GM23338 (cell line): ENCODE measurements at regions not wholly inside any gene's neighbourhood (a gene's known extent, or its start where the extent isn't known, plus 50 kb on each side); places are given as distances from the start of the nearest gene placed in this dataset.

Experiments
- ATAC-seq: fragments of 200-7000 bp; cut with Tn5 transposase; 3 replicates; pipeline ENCODE4 v1.9.1; 2020
- DNase-seq: peaks from one replicate; pipeline ENCODE4 v3.0.0-alpha.2; 2015; ENCODE audit warnings: low spot score
- H2AFZ ChIP-seq: fragments of 200-600 bp; sonication (generic); 2 replicates; pipeline ENCODE4 v1.8.0; 2016; ENCODE audit warnings: antibody characterized with exemption, mild to moderate bottlenecking, moderate library complexity
- H3F3A ChIP-seq: fragments of 200-600 bp; sonication (generic); replicated peaks from 2 replicates; pipeline ENCODE4 v1.8.0; 2017; ENCODE audit warnings: antibody characterized with exemption, mixed run types, low read depth
- H3K27ac ChIP-seq: fragments of 200-600 bp; sonication (generic); 2 replicates; pipeline ENCODE4 v1.6.1; 2016; ENCODE audit warnings: low read depth
- H3K27me3 ChIP-seq: fragments of 200-600 bp; sonication (generic); 2 replicates; pipeline ENCODE4 v1.8.0; 2016; ENCODE audit warnings: mild to moderate bottlenecking, mixed run types, moderate library complexity; ENCODE audit not compliant: insufficient read depth
- H3K36me3 ChIP-seq: fragments of 200-600 bp; sonication (generic); 2 replicates; pipeline ENCODE4 v1.8.0; 2016; ENCODE audit warnings: mild to moderate bottlenecking; ENCODE audit not compliant: insufficient read depth
- H3K4me1 ChIP-seq: fragments of 200-600 bp; sonication (generic); 2 replicates; pipeline ENCODE4 v1.8.0; 2016; ENCODE audit warnings: mild to moderate bottlenecking, moderate library complexity; ENCODE audit not compliant: insufficient read depth
- H3K4me2 ChIP-seq: fragments of 200-600 bp; sonication (generic); 2 replicates; pipeline ENCODE4 v1.7.1; 2017; ENCODE audit warnings: mixed run types
- H3K4me3 ChIP-seq: fragments of 200-600 bp; sonication (generic); 2 replicates; pipeline ENCODE4 v1.6.1; 2016; ENCODE audit warnings: mixed run types
- H3K79me2 ChIP-seq: fragments of 200-600 bp; sonication (generic); replicated peaks from 2 replicates; pipeline ENCODE4 v1.8.0; 2017; ENCODE audit warnings: mild to moderate bottlenecking; ENCODE audit not compliant: insufficient read depth
- H3K9me2 ChIP-seq: fragments of 200-600 bp; sonication (generic); 2 replicates; pipeline ENCODE4 v1.8.0; 2017; ENCODE audit not compliant: insufficient read depth
- H4K20me1 ChIP-seq: fragments of 200-600 bp; sonication (generic); replicated peaks from 2 replicates; pipeline ENCODE4 v1.8.0; 2017; ENCODE audit warnings: mild to moderate bottlenecking; ENCODE audit not compliant: insufficient read depth
- H3K27ac Mint-ChIP-seq: 2 replicates; pipeline ENCODE4 v1.8.0; 2020; ENCODE audit warnings: inconsistent platforms, mild to moderate bottlenecking, moderate library complexity, mixed read lengths
- H3K27me3 Mint-ChIP-seq: 3 replicates; pipeline ENCODE4 v1.8.0; 2022; ENCODE audit warnings: low read depth, mild to moderate bottlenecking, moderate library complexity, mixed read lengths, inconsistent platforms; ENCODE audit not compliant: insufficient read depth, poor library complexity
- H3K36me3 Mint-ChIP-seq: 3 replicates; pipeline ENCODE4 v1.8.0; 2021; ENCODE audit warnings: low read depth, mild to moderate bottlenecking, inconsistent platforms, moderate library complexity, mixed read lengths
- H3K4me1 Mint-ChIP-seq: 3 replicates; pipeline ENCODE4 v1.8.0; 2020; ENCODE audit warnings: mild to moderate bottlenecking, inconsistent platforms, mixed read lengths
- H3K4me3 Mint-ChIP-seq: 3 replicates; pipeline ENCODE4 v1.8.0; 2021; ENCODE audit warnings: moderate library complexity, mild to moderate bottlenecking, inconsistent platforms, mixed read lengths
- H3K9me3 Mint-ChIP-seq: 3 replicates; pipeline ENCODE4 v1.8.0; 2020; ENCODE audit warnings: moderate library complexity, mild to moderate bottlenecking, inconsistent platforms, mixed read lengths
- CREB1 ChIP-seq: fragments of 250-450 bp; sonication (Bioruptor Pico); IDR thresholded peaks from 2 replicates; pipeline ENCODE4 v1.5.0; 2020; ENCODE audit warnings: low read depth, mild to moderate bottlenecking, moderate library complexity
- EZH2 ChIP-seq: fragments of 200-600 bp; sonication (generic); IDR thresholded peaks from one replicate; pipeline ENCODE4 v1.8.0; 2017; ENCODE audit warnings: antibody characterized with exemption, mild to moderate bottlenecking, low read depth; ENCODE audit not compliant: unreplicated experiment
- EZH2phosphoT487 ChIP-seq: fragments of 200-600 bp; sonication (generic); IDR thresholded peaks from one replicate; pipeline ENCODE4 v1.8.1; 2018; ENCODE audit warnings: antibody characterized with exemption; ENCODE audit not compliant: unreplicated experiment
- JUNB ChIP-seq: IDR thresholded peaks from one replicate; pipeline ENCODE4 v1.6.1; 2016; ENCODE audit warnings: antibody characterized with exemption; ENCODE audit not compliant: unreplicated experiment
- NANOG ChIP-seq: IDR thresholded peaks from 2 replicates; pipeline ENCODE4 v1.6.1; 2016; ENCODE audit warnings: antibody characterized with exemption, borderline replicate concordance
- POLR2AphosphoS5 ChIP-seq: IDR thresholded peaks from 2 replicates; pipeline ENCODE4 v1.6.1; 2016; ENCODE audit warnings: antibody characterized with exemption, low read depth
- STAT1 ChIP-seq: IDR thresholded peaks from one replicate; pipeline ENCODE4 v1.6.1; 2016; ENCODE audit warnings: antibody characterized with exemption; ENCODE audit not compliant: unreplicated experiment
- ZNF114 ChIP-seq: fragments of 250-450 bp; sonication (Bioruptor Pico); IDR thresholded peaks from 2 replicates; pipeline ENCODE4 v1.5.0; 2020; ENCODE audit warnings: mild to moderate bottlenecking, moderate library complexity
- ZNF331 ChIP-seq: fragments of 250-450 bp; sonication (Bioruptor Pico); IDR thresholded peaks from 2 replicates; pipeline ENCODE4 v1.5.0; 2020; ENCODE audit warnings: low read depth, mild to moderate bottlenecking, moderate library complexity
- TF ChIP-seq, protein P1 (sequence below): IDR thresholded peaks from one replicate; pipeline ENCODE4 v1.6.1; 2018; ENCODE audit warnings: antibody characterized with exemption; ENCODE audit not compliant: unreplicated experiment
- TF ChIP-seq, protein P2 (sequence below), 2 experiments: fragments of 200-600 bp in 1 of 2; sonication (generic) in 1 of 2; conservative IDR thresholded peaks; 2 replicates each; pipeline versions ENCODE4 v1.5.1 to v1.6.1; 2016 to 2017; ENCODE audit warnings: antibody characterized with exemption in 2 of 2, low read depth in 2 of 2, mild to moderate bottlenecking in 2 of 2, moderate library complexity in 1 of 2
- TF ChIP-seq, protein P3 (sequence below): fragments of 250-450 bp; sonication (Bioruptor Pico); IDR thresholded peaks from 2 replicates; pipeline ENCODE4 v1.5.0; 2020; ENCODE audit warnings: mild to moderate bottlenecking, moderate library complexity
- TF ChIP-seq, protein P4 (sequence below): IDR thresholded peaks from 2 replicates; pipeline ENCODE4 v1.6.1; 2016; ENCODE audit warnings: antibody characterized with exemption

DNA sequence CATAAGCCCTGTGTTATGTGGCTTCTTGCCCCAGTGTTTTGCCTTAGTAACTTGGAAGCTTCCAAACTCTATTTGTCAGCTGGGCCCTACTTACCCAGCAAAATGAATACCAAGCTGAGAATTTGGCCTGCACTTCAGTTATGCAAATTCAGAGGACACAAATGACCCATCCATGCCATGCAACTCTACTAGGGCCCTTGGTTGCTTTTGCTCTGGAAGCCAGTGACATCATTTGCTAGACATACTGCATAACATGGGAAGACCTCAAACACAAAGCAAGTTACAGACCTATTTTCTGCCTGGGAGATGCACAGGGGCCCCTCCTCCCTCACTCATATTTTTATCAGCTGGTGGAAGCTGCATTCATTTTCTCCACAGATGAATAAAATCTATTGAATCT lies 90.2 kb upstream of the PPM1H start:
- no peak overlapping the region for H3K27ac Mint-ChIP-seq
- no peaks in the 10 kb centered on the region for H3K27me3 Mint-ChIP-seq
- DNase-seq (no peak), ATAC-seq (no peak)
- no peaks in the 10 kb centered on the region for H3K79me2 ChIP-seq
- H3K36me3 ChIP-seq, result no peaks in the 10 kb centered on the region
- H3K36me3 Mint-ChIP-seq, result no peaks in the 10 kb centered on the region; the same call in 2 of the 3 replicates
- peaks cover 50% of the 10 kb centered on the region for H3K4me1 ChIP-seq
- H3K4me1 Mint-ChIP-seq, result peaks cover 54% of the 10 kb centered on the region
- TF ChIP-seq STAT1 (no peak), EZH2phosphoT487 (no peak), JUNB (no peak), POLR2AphosphoS5 (no peak), NANOG (no peak), ZNF114 (CRISPR knock-in tag) (no peak), ZNF331 (CRISPR knock-in tag) (no peak), EZH2 (no peak), CREB1 (CRISPR knock-in tag) (no peak)
- TF ChIP-seq, protein P1, sequence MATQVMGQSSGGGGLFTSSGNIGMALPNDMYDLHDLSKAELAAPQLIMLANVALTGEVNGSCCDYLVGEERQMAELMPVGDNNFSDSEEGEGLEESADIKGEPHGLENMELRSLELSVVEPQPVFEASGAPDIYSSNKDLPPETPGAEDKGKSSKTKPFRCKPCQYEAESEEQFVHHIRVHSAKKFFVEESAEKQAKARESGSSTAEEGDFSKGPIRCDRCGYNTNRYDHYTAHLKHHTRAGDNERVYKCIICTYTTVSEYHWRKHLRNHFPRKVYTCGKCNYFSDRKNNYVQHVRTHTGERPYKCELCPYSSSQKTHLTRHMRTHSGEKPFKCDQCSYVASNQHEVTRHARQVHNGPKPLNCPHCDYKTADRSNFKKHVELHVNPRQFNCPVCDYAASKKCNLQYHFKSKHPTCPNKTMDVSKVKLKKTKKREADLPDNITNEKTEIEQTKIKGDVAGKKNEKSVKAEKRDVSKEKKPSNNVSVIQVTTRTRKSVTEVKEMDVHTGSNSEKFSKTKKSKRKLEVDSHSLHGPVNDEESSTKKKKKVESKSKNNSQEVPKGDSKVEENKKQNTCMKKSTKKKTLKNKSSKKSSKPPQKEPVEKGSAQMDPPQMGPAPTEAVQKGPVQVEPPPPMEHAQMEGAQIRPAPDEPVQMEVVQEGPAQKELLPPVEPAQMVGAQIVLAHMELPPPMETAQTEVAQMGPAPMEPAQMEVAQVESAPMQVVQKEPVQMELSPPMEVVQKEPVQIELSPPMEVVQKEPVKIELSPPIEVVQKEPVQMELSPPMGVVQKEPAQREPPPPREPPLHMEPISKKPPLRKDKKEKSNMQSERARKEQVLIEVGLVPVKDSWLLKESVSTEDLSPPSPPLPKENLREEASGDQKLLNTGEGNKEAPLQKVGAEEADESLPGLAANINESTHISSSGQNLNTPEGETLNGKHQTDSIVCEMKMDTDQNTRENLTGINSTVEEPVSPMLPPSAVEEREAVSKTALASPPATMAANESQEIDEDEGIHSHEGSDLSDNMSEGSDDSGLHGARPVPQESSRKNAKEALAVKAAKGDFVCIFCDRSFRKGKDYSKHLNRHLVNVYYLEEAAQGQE, result no peak
- TF ChIP-seq, protein P2, sequence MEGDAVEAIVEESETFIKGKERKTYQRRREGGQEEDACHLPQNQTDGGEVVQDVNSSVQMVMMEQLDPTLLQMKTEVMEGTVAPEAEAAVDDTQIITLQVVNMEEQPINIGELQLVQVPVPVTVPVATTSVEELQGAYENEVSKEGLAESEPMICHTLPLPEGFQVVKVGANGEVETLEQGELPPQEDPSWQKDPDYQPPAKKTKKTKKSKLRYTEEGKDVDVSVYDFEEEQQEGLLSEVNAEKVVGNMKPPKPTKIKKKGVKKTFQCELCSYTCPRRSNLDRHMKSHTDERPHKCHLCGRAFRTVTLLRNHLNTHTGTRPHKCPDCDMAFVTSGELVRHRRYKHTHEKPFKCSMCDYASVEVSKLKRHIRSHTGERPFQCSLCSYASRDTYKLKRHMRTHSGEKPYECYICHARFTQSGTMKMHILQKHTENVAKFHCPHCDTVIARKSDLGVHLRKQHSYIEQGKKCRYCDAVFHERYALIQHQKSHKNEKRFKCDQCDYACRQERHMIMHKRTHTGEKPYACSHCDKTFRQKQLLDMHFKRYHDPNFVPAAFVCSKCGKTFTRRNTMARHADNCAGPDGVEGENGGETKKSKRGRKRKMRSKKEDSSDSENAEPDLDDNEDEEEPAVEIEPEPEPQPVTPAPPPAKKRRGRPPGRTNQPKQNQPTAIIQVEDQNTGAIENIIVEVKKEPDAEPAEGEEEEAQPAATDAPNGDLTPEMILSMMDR (conservative IDR thresholded peaks at IDR 0.05; ENCODE audit: low read depth in 2 of 2), result no peak
- TF ChIP-seq, protein P3, sequence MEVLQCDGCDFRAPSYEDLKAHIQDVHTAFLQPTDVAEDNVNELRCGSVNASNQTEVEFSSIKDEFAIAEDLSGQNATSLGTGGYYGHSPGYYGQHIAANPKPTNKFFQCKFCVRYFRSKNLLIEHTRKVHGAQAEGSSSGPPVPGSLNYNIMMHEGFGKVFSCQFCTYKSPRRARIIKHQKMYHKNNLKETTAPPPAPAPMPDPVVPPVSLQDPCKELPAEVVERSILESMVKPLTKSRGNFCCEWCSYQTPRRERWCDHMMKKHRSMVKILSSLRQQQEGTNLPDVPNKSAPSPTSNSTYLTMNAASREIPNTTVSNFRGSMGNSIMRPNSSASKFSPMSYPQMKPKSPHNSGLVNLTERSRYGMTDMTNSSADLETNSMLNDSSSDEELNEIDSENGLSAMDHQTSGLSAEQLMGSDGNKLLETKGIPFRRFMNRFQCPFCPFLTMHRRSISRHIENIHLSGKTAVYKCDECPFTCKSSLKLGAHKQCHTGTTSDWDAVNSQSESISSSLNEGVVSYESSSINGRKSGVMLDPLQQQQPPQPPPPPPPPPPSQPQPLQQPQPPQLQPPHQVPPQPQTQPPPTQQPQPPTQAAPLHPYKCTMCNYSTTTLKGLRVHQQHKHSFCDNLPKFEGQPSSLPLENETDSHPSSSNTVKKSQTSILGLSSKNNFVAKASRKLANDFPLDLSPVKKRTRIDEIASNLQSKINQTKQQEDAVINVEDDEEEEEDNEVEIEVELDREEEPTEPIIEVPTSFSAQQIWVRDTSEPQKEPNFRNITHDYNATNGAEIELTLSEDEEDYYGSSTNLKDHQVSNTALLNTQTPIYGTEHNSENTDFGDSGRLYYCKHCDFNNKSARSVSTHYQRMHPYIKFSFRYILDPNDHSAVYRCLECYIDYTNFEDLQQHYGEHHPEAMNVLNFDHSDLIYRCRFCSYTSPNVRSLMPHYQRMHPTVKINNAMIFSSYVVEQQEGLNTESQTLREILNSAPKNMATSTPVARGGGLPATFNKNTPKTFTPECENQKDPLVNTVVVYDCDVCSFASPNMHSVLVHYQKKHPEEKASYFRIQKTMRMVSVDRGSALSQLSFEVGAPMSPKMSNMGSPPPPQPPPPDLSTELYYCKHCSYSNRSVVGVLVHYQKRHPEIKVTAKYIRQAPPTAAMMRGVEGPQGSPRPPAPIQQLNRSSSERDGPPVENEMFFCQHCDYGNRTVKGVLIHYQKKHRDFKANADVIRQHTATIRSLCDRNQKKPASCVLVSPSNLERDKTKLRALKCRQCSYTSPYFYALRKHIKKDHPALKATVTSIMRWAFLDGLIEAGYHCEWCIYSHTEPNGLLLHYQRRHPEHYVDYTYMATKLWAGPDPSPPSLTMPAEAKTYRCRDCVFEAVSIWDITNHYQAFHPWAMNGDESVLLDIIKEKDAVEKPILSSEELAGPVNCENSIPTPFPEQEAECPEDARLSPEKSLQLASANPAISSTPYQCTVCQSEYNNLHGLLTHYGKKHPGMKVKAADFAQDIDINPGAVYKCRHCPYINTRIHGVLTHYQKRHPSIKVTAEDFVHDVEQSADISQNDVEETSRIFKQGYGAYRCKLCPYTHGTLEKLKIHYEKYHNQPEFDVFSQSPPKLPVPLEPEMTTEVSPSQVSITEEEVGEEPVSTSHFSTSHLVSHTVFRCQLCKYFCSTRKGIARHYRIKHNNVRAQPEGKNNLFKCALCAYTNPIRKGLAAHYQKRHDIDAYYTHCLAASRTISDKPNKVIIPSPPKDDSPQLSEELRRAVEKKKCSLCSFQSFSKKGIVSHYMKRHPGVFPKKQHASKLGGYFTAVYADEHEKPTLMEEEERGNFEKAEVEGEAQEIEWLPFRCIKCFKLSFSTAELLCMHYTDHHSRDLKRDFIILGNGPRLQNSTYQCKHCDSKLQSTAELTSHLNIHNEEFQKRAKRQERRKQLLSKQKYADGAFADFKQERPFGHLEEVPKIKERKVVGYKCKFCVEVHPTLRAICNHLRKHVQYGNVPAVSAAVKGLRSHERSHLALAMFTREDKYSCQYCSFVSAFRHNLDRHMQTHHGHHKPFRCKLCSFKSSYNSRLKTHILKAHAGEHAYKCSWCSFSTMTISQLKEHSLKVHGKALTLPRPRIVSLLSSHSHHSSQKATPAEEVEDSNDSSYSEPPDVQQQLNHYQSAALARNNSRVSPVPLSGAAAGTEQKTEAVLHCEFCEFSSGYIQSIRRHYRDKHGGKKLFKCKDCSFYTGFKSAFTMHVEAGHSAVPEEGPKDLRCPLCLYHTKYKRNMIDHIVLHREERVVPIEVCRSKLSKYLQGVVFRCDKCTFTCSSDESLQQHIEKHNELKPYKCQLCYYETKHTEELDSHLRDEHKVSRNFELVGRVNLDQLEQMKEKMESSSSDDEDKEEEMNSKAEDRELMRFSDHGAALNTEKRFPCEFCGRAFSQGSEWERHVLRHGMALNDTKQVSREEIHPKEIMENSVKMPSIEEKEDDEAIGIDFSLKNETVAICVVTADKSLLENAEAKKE (CRISPR knock-in tag), result no peak
- TF ChIP-seq, protein P4, sequence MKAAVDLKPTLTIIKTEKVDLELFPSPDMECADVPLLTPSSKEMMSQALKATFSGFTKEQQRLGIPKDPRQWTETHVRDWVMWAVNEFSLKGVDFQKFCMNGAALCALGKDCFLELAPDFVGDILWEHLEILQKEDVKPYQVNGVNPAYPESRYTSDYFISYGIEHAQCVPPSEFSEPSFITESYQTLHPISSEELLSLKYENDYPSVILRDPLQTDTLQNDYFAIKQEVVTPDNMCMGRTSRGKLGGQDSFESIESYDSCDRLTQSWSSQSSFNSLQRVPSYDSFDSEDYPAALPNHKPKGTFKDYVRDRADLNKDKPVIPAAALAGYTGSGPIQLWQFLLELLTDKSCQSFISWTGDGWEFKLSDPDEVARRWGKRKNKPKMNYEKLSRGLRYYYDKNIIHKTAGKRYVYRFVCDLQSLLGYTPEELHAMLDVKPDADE, result no peak
- H3F3A ChIP-seq, result no peaks in the 10 kb centered on the region
- H3K27me3 ChIP-seq, result no peaks in the 10 kb centered on the region
- H3K9me3 Mint-ChIP-seq, result peaks cover 7% of the 10 kb centered on the region; the same call in 2 of the 3 replicates
- H4K20me1 ChIP-seq, result no peaks in the 10 kb centered on the region
- H3K4me2 ChIP-seq, result peak overlapping the region; percentile 27; the same call in 1 of the 2 replicates
- no peak overlapping the region for H3K4me3 ChIP-seq
- no peak overlapping the region for H2AFZ ChIP-seq
- no peak overlapping the region for H3K27ac ChIP-seq
- H3K9me2 ChIP-seq, result no peaks in the 10 kb centered on the region
- no peak overlapping the region for H3K4me3 Mint-ChIP-seq
